ENCODE measurements at regions not wholly inside any gene's neighbourhood (a gene's known extent, or its start where the extent isn't known, plus 50 kb on each side); places are given as distances from the start of the nearest gene placed in this dataset.
"Not testable (repeated sequence)": the region's sequence is repeated elsewhere in the genome, so short reads cannot be mapped to it uniquely, and the experiment has no call there.

DNA sequence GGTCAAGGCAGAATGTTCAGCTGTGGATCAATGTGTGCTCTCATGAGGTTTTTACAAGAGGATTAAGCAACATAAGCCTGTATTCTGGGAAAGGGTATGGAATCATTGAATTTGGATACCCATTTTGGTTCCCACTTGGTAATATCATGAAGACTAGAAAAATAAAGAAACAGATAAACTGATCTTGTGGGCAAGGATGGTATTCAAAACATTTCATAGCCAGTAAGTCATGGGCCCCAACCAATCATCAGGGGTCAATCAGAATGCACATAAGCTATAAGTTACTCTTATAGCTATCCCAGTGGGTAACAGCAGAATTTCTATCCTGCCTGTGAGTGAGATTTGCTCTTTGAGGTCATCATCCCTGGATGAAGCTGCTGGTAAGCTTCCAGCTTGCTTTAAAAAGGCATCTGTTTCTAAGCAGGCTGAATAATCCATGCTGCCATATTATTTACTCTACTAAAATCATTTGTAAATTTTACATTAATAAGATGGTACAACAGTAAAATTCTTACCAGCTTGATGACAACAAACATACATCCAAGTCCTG is 291.2 kb downstream of the RAD51AP2 start:
- Histone ChIP-seq H3K79me2 (ENCODE audit: low read length) (no peaks in the 10 kb centered on the region), H4K20me1 (ENCODE audit: insufficient read depth, low read depth, low read length) (no peaks in the 10 kb centered on the region), H3K36me3 (ENCODE audit: insufficient read depth, low read length) (no peaks in the 10 kb centered on the region), H3K9me3 (ENCODE audit: low read length) (no peaks in the 10 kb centered on the region), H3K4me1 (ENCODE audit: low read length) (no peaks in the 10 kb centered on the region), H3K27ac (ENCODE audit: low read length) (no peak overlapping the region), H2AFZ (ENCODE audit: low read length) (no peak overlapping the region), H3K27me3 (ENCODE audit: low read length) (no peaks in the 10 kb centered on the region), H3K4me3 (ENCODE audit: low read length) (no peak overlapping the region), H3K4me2 (ENCODE audit: low read depth, low read length, poor library complexity, severe bottlenecking) (no peak overlapping the region), H3K9me2 (replicated peaks; ENCODE audit: insufficient read depth, low read length) (no peaks in the 10 kb centered on the region), H3K9ac (ENCODE audit: low read length) (no peak overlapping the region)
- DNase-seq = no peak

DNA sequence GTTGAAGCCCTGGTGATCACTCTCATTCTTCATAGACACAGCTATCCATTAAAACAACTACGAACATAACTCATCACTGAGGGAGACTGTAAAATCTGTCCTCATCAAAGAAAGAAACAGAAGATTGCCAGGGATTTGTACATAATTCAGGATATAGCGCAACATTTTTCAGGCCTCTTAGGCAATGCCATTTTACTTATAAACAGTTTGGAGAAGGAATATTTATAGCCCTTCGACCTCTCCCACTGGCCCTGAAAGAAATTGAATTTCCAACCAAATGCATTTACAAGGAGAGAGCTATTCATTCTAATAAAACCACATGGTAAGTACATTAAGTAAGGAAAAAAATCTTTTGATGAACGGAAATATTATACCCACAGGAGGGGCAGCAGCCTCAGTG is 295.0 kb downstream of the RAD51AP2 start:
- H3K4me1 ChIP-seq (ENCODE audit: low read length) = no peaks in the 10 kb centered on the region
- no peak overlapping the region for H3K9ac ChIP-seq (ENCODE audit: low read length)
- H2AFZ ChIP-seq (ENCODE audit: low read length) = no peak overlapping the region
- H3K9me3 ChIP-seq (ENCODE audit: low read length) = no peaks in the 10 kb centered on the region
- no peak for DNase-seq
- no peaks in the 10 kb centered on the region for H3K79me2 ChIP-seq (ENCODE audit: low read length)
- no peak overlapping the region for H3K27ac ChIP-seq (ENCODE audit: low read length)
- H3K4me3 ChIP-seq (ENCODE audit: low read length) = no peak overlapping the region
- no peak overlapping the region for H3K4me2 ChIP-seq (ENCODE audit: low read depth, low read length, poor library complexity, severe bottlenecking)
- no peaks in the 10 kb centered on the region for H3K9me2 ChIP-seq (replicated peaks; ENCODE audit: insufficient read depth, low read length)
- H3K36me3 ChIP-seq (ENCODE audit: insufficient read depth, low read length) = no peaks in the 10 kb centered on the region
- H3K27me3 ChIP-seq (ENCODE audit: low read length) = no peaks in the 10 kb centered on the region
- no peaks in the 10 kb centered on the region for H4K20me1 ChIP-seq (ENCODE audit: insufficient read depth, low read depth, low read length)

DNA sequence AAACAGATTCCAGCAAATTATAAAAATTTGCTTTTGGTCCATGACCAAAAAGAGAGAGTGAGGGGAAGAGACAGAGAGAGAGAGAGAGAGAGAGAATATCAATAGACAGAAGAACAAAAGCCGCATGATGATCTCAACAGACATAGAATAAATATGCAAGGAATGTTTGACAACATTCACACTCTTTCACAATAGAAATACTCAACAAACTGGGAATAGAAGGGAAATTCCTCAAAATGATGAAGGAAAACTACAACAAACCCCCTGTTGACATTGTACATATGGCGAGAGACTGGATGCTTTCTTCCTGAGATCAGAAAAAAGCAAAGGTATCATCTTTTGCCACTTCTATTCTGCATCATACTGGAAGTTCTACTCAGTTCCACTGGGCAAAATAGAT is 309.7 kb downstream of the RAD51AP2 start:
- Histone ChIP-seq H3K36me3 (ENCODE audit: insufficient read depth, low read length) (no peaks in the 10 kb centered on the region), H3K27me3 (ENCODE audit: low read length) (no peaks in the 10 kb centered on the region), H3K9ac (ENCODE audit: low read length) (no peak overlapping the region), H3K79me2 (ENCODE audit: low read length) (no peaks in the 10 kb centered on the region), H3K9me2 (replicated peaks; ENCODE audit: insufficient read depth, low read length) (no peaks in the 10 kb centered on the region), H3K4me3 (ENCODE audit: low read length) (no peak overlapping the region), H3K27ac (ENCODE audit: low read length) (no peak overlapping the region), H3K4me2 (ENCODE audit: low read depth, low read length, poor library complexity, severe bottlenecking) (no peak overlapping the region), H2AFZ (ENCODE audit: low read length) (no peak overlapping the region), H4K20me1 (ENCODE audit: insufficient read depth, low read depth, low read length) (no peaks in the 10 kb centered on the region), H3K9me3 (ENCODE audit: low read length) (no peaks in the 10 kb centered on the region), H3K4me1 (ENCODE audit: low read length) (peaks cover 8% of the 10 kb centered on the region)
- DNase-seq = no peak

DNA sequence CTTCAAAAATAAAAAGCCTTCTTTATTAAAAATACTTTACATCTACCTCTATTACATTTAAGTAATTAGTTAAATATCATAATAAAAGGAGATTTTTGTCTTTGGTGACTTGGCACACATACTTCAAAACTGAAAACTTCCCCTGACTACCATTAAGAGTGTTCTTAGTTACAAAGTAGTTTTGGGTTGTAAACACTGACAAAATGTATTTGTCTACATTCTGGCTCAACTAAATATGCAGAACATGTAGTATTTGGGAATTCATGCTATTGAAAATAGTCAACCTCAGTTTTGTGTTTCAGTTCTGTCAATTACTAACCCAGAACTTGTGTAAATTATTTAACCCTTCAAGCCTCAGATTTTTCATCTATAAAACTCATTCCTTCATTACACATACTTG is 311.5 kb downstream of the RAD51AP2 start:
- H3K27me3 ChIP-seq (ENCODE audit: low read length) = no peaks in the 10 kb centered on the region
- no peaks in the 10 kb centered on the region for H3K9me2 ChIP-seq (replicated peaks; ENCODE audit: insufficient read depth, low read length)
- no peak overlapping the region for H3K27ac ChIP-seq (ENCODE audit: low read length)
- H3K9me3 ChIP-seq (ENCODE audit: low read length) = no peaks in the 10 kb centered on the region
- H3K4me1 ChIP-seq (ENCODE audit: low read length) = peaks cover 21% of the 10 kb centered on the region
- no peaks in the 10 kb centered on the region for H4K20me1 ChIP-seq (ENCODE audit: insufficient read depth, low read depth, low read length)
- H3K79me2 ChIP-seq (ENCODE audit: low read length) = no peaks in the 10 kb centered on the region
- H3K4me3 ChIP-seq (ENCODE audit: low read length) = no peak overlapping the region
- H2AFZ ChIP-seq (ENCODE audit: low read length) = no peak overlapping the region
- no peak overlapping the region for H3K9ac ChIP-seq (ENCODE audit: low read length)
- DNase-seq = no peak
- no peaks in the 10 kb centered on the region for H3K36me3 ChIP-seq (ENCODE audit: insufficient read depth, low read length)
- H3K4me2 ChIP-seq (ENCODE audit: low read depth, low read length, poor library complexity, severe bottlenecking) = no peak overlapping the region

DNA sequence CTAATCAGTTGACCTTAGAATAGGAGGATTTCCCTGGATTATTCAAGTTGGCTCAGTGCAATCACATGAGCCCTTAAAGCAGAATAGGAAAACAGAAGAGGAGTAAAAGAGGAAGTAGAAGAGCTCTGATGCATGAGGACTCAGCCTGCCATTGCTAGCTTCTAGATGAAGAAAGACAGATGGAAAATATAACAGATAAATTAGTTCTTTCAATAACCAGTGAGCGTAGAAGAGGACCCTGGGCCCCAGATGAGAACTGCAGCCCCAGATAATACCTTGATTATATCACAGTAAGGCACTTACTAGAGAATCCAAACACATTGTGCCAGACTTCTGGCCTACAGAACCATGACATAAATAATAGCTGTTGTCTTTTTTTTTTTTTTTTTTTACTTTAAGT is 314.0 kb downstream of the RAD51AP2 start:
- 0 out of 2 replicates have a peak overlapping the region, but pooled peaks have one; percentile 6 for H2AFZ ChIP-seq (ENCODE audit: low read length)
- H3K27ac ChIP-seq (ENCODE audit: low read length) = peak overlapping the region; percentile 76; the same call in 1 of the 2 replicates
- H3K9me2 ChIP-seq (replicated peaks; ENCODE audit: insufficient read depth, low read length); H3K79me2 ChIP-seq (ENCODE audit: low read length); H3K9ac ChIP-seq (ENCODE audit: low read length); H3K9me3 ChIP-seq (ENCODE audit: low read length); H3K27me3 ChIP-seq (ENCODE audit: low read length); H3K4me3 ChIP-seq (ENCODE audit: low read length); H4K20me1 ChIP-seq (ENCODE audit: insufficient read depth, low read depth, low read length); H3K36me3 ChIP-seq (ENCODE audit: insufficient read depth, low read length): not testable (repeated sequence)
- DNase-seq = peak; percentile 62
- peaks cover 21% of the 10 kb centered on the region for H3K4me1 ChIP-seq (ENCODE audit: low read length)
- H3K4me2 ChIP-seq (ENCODE audit: low read depth, low read length, poor library complexity, severe bottlenecking) = peak overlapping the region; percentile 2

DNA sequence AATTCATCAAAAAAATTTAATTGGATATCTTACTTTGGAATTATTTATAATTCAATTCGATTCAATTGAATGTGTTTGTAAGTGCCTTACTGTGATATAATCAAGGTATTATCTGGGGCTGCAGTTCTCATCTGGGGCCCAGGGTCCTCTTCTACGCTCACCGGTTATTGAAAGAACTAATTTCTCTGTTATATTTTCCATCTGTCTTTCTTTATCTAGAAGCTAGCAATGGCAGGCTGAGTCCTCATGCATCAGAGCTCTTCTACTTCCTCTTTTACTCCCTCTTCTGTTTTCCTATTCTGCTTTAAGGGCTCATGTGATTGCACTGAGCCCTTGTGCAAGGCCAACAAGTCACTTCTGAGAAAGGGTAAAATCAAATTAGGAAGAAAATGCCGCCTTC is 315.6 kb downstream of the RAD51AP2 start:
- H3K36me3 ChIP-seq (ENCODE audit: insufficient read depth, low read length); H3K79me2 ChIP-seq (ENCODE audit: low read length); H4K20me1 ChIP-seq (ENCODE audit: insufficient read depth, low read depth, low read length); H3K27me3 ChIP-seq (ENCODE audit: low read length); H3K9me2 ChIP-seq (replicated peaks; ENCODE audit: insufficient read depth, low read length); H3K9me3 ChIP-seq (ENCODE audit: low read length); H3K4me3 ChIP-seq (ENCODE audit: low read length); H3K9ac ChIP-seq (ENCODE audit: low read length): not testable (repeated sequence)
- Histone ChIP-seq H2AFZ (ENCODE audit: low read length) (peak overlapping the region; percentile 6), H3K4me1 (ENCODE audit: low read length) (peaks cover 21% of the 10 kb centered on the region), H3K4me2 (ENCODE audit: low read depth, low read length, poor library complexity, severe bottlenecking) (peak overlapping the region; percentile 43), H3K27ac (ENCODE audit: low read length) (peak overlapping the region; percentile 76)
- DNase-seq = peak; percentile 79

DNA sequence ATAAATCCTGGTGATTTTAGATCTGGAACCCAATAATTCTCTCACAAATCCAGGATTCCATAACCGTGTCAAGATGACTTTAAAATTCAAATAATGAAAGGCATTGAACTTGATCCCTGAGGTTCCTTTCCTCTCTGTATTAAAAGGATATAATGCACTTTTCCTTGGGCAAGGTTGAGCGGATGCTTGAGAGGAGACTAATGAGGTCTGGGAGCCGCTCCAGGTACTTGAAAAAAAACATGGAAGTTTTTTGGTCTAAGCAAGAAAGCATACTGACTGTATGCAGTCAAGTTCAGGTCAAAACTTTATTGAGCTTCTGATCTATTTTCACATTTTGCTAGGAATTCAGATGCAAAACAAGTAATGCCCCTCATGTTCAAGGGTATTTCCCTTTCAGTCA is 318.5 kb downstream of the RAD51AP2 start:
- Histone ChIP-seq H3K36me3 (ENCODE audit: insufficient read depth, low read length) (no peaks in the 10 kb centered on the region), H3K27me3 (ENCODE audit: low read length) (no peaks in the 10 kb centered on the region), H3K79me2 (ENCODE audit: low read length) (no peaks in the 10 kb centered on the region), H3K4me3 (ENCODE audit: low read length) (no peak overlapping the region), H2AFZ (ENCODE audit: low read length) (no peak overlapping the region), H3K9ac (ENCODE audit: low read length) (no peak overlapping the region), H3K4me2 (ENCODE audit: low read depth, low read length, poor library complexity, severe bottlenecking) (no peak overlapping the region), H3K4me1 (ENCODE audit: low read length) (peaks cover 21% of the 10 kb centered on the region), H3K9me3 (ENCODE audit: low read length) (no peaks in the 10 kb centered on the region), H3K27ac (ENCODE audit: low read length) (no peak overlapping the region), H4K20me1 (ENCODE audit: insufficient read depth, low read depth, low read length) (no peaks in the 10 kb centered on the region), H3K9me2 (replicated peaks; ENCODE audit: insufficient read depth, low read length) (no peaks in the 10 kb centered on the region)
- DNase-seq = no peak

DNA sequence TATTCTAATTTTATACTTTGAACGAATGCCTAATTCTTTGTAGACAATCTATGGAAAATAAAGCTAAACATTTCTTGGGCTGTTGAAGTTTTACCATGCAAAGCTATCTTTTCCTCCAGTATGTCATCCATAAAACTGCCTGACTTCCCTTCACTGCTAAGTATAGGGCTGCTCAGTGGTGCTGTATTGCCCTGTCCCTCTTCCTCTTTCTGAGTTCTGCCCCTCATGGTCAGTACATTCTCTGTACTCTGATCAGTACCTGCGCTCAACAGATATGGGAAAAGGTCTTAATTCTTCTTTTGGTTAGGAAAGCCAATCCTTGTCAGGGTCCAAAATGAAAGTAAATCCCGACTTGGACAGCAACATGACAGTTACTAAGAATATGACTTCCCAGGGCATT is 321.9 kb downstream of the RAD51AP2 start:
- Histone ChIP-seq H3K27ac (ENCODE audit: low read length) (no peak overlapping the region), H3K4me2 (ENCODE audit: low read depth, low read length, poor library complexity, severe bottlenecking) (no peak overlapping the region), H3K4me1 (ENCODE audit: low read length) (peaks cover 2% of the 10 kb centered on the region), H4K20me1 (ENCODE audit: insufficient read depth, low read depth, low read length) (no peaks in the 10 kb centered on the region), H3K9me2 (replicated peaks; ENCODE audit: insufficient read depth, low read length) (no peaks in the 10 kb centered on the region), H3K36me3 (ENCODE audit: insufficient read depth, low read length) (no peaks in the 10 kb centered on the region), H3K9me3 (ENCODE audit: low read length) (no peaks in the 10 kb centered on the region), H3K27me3 (ENCODE audit: low read length) (no peaks in the 10 kb centered on the region), H2AFZ (ENCODE audit: low read length) (no peak overlapping the region), H3K79me2 (ENCODE audit: low read length) (no peaks in the 10 kb centered on the region), H3K9ac (ENCODE audit: low read length) (no peak overlapping the region), H3K4me3 (ENCODE audit: low read length) (no peak overlapping the region)
- DNase-seq = no peak

DNA sequence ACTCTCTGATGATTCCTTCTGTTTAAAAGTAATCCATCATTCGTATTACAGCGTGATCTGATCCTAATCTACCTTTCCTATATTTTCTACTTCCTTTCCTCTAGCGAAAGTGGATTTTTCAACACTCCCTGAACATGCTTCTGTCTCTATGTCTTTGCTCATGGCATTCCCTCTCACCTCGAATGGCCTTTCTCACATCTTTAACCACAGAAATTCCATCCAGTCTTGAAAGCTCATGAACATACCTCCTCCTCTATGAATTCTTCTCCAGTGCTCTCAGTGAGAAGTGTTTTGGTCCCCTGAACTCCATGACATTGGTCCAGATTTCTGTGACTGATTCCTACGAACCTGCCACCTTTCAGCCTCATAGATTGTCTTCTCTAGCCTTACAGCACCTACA is 323.2 kb downstream of the RAD51AP2 start:
- Histone ChIP-seq H2AFZ (ENCODE audit: low read length) (no peak overlapping the region), H3K79me2 (ENCODE audit: low read length) (no peaks in the 10 kb centered on the region), H3K9me2 (replicated peaks; ENCODE audit: insufficient read depth, low read length) (no peaks in the 10 kb centered on the region), H3K9me3 (ENCODE audit: low read length) (no peaks in the 10 kb centered on the region), H4K20me1 (ENCODE audit: insufficient read depth, low read depth, low read length) (no peaks in the 10 kb centered on the region), H3K4me3 (ENCODE audit: low read length) (no peak overlapping the region), H3K27ac (ENCODE audit: low read length) (no peak overlapping the region), H3K36me3 (ENCODE audit: insufficient read depth, low read length) (no peaks in the 10 kb centered on the region), H3K4me1 (ENCODE audit: low read length) (peaks cover 11% of the 10 kb centered on the region), H3K27me3 (ENCODE audit: low read length) (no peaks in the 10 kb centered on the region), H3K4me2 (ENCODE audit: low read depth, low read length, poor library complexity, severe bottlenecking) (no peak overlapping the region), H3K9ac (ENCODE audit: low read length) (no peak overlapping the region)
- no peak for DNase-seq
